ENCODE measurements at regions not wholly inside any gene's neighbourhood (a gene's known extent, or its start where the extent isn't known, plus 50 kb on each side); places are given as distances from the start of the nearest gene placed in this dataset.

DNA sequence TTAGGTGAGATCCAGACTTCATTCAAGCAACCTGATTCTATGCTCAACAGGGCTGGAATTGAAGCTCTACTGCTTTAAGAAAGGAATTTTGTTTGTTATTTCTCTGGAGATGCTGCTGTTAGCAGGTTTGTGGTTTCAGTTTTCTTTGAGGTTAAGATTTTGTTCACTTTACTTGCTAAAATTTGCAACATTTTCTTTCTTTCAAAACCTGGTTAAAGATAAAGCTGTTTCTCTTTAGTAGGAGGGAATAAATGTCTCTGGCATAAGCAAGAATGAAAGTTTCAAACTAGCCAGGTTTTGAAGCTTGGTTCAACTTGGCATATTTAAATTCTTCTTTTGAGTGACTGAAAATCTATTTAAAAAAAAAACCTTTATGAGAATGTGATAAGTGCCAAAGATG, 660.6 kb upstream of the NR3C2 start:
- TF ChIP-seq CTCF (IDR thresholded peaks at IDR 0.05): no peak
- TF ChIP-seq POLR2A (IDR thresholded peaks at IDR 0.05): no peak
